Type B pancreatic cell (in vitro differentiated cells): ENCODE measurements at regions not wholly inside any gene's neighbourhood (a gene's known extent, or its start where the extent isn't known, plus 50 kb on each side); places are given as distances from the start of the nearest gene placed in this dataset.

Source experiments
- DNase-seq: peaks from one replicate; pipeline ENCODE4 v3.0.0; 2021; ENCODE audit warnings: mixed read lengths; ENCODE audit not compliant: unreplicated experiment; ENCODE audit errors: extremely low spot score
- H3K27ac Mint-ChIP-seq: 2 replicates; pipeline ENCODE4 v1.8.0; 2021; ENCODE audit warnings: mild to moderate bottlenecking, mixed read lengths
- H3K27me3 Mint-ChIP-seq: 2 replicates; pipeline ENCODE4 v1.8.0; 2021; ENCODE audit warnings: mixed read lengths
- H3K36me3 Mint-ChIP-seq: 2 replicates; pipeline ENCODE4 v1.8.0; 2021; ENCODE audit warnings: mixed read lengths
- H3K4me1 Mint-ChIP-seq: one replicate; pipeline ENCODE4 v1.8.0; 2021; ENCODE audit warnings: mixed read lengths; ENCODE audit not compliant: unreplicated experiment
- H3K4me3 Mint-ChIP-seq: 2 replicates; pipeline ENCODE4 v1.8.0; 2021; ENCODE audit warnings: mild to moderate bottlenecking, mixed read lengths
- H3K9me3 Mint-ChIP-seq: 2 replicates; pipeline ENCODE4 v1.8.0; 2021; ENCODE audit warnings: mixed read lengths
- CTCF ChIP-seq: fragments of 200-600 bp; sonication (generic); conservative IDR thresholded peaks from 2 replicates; pipeline ENCODE4 v1.5.0; 2021; ENCODE audit warnings: antibody characterized with exemption, mild to moderate bottlenecking

GRCh38 chr10:131033166-131034085, 278.1 kb downstream of the TCERG1L start:
- TF ChIP-seq CTCF, result no peak
- Mint-ChIP-seq H3K4me3 (no peak overlapping the region), H3K27me3 (peaks cover 39% of the 10 kb centered on the region), H3K9me3 (no peaks in the 10 kb centered on the region), H3K4me1 (no peaks in the 10 kb centered on the region), H3K36me3 (no peaks in the 10 kb centered on the region), H3K27ac (no peak overlapping the region)
- peak; percentile 58 for DNase-seq

GRCh38 chr10:131034451-131034850, 277.1 kb downstream of the TCERG1L start:
- DNase-seq, result peak; percentile 18
- no peaks in the 10 kb centered on the region for H3K36me3 Mint-ChIP-seq
- H3K9me3 Mint-ChIP-seq, result no peaks in the 10 kb centered on the region
- TF ChIP-seq CTCF, result no peak
- H3K4me1 Mint-ChIP-seq, result no peaks in the 10 kb centered on the region
- H3K27me3 Mint-ChIP-seq, result peaks cover 35% of the 10 kb centered on the region
- H3K4me3 Mint-ChIP-seq, result no peak overlapping the region
- no peak overlapping the region for H3K27ac Mint-ChIP-seq

- Mint-ChIP-seq H3K27ac (no peak overlapping the region), H3K4me1 (no peaks in the 10 kb centered on the region), H3K4me3 (no peak overlapping the region), H3K36me3 (no peaks in the 10 kb centered on the region), H3K9me3 (no peaks in the 10 kb centered on the region), H3K27me3 (peaks cover 35% of the 10 kb centered on the region)
- DNase-seq, result no peak
- no peak for TF ChIP-seq CTCF
These were observed 275.7 kb downstream of the TCERG1L start for GRCh38 chr10:131035779-131036178.

GRCh38 chr10:131038056-131038455, 273.5 kb downstream of the TCERG1L start:
- H3K27ac Mint-ChIP-seq, result no peak overlapping the region
- H3K4me3 Mint-ChIP-seq, result no peak overlapping the region
- no peak for DNase-seq
- no peaks in the 10 kb centered on the region for H3K36me3 Mint-ChIP-seq
- no peak for TF ChIP-seq CTCF
- H3K4me1 Mint-ChIP-seq, result no peaks in the 10 kb centered on the region
- H3K9me3 Mint-ChIP-seq, result no peaks in the 10 kb centered on the region
- peaks cover 31% of the 10 kb centered on the region for H3K27me3 Mint-ChIP-seq

- Mint-ChIP-seq H3K36me3 (no peaks in the 10 kb centered on the region), H3K27me3 (peaks cover 18% of the 10 kb centered on the region), H3K27ac (no peak overlapping the region), H3K9me3 (no peaks in the 10 kb centered on the region), H3K4me1 (no peaks in the 10 kb centered on the region), H3K4me3 (no peak overlapping the region)
- DNase-seq, result no peak
- no peak for TF ChIP-seq CTCF
These were observed 270.5 kb downstream of the TCERG1L start for GRCh38 chr10:131041031-131041430.
